Muscle layer of duodenum (tissue), 2 donors: ENCODE measurements at regions not wholly inside any gene's neighbourhood (a gene's known extent, or its start where the extent isn't known, plus 50 kb on each side); places are given as distances from the start of the nearest gene placed in this dataset.

ENCODE experiments used
- H3K27ac ChIP-seq: one replicate; pipeline ENCODE4 v1.7.0; 2013; ENCODE audit warnings: mild to moderate bottlenecking, low read length
- H3K27me3 ChIP-seq: one replicate; pipeline ENCODE4 v1.7.0; 2013; ENCODE audit warnings: low read depth, mild to moderate bottlenecking, control low read depth, low read length
- H3K36me3 ChIP-seq, 2 donors: one replicate each; pipeline ENCODE4 v1.7.0; 2013; ENCODE audit warnings: low read length in 2 of 2, control low read depth in 1 of 2, mild to moderate bottlenecking in 1 of 2; ENCODE audit not compliant: insufficient read depth in 2 of 2, control insufficient read depth in 1 of 2
- H3K4me1 ChIP-seq, 2 donors: one replicate each; pipeline ENCODE4 v1.7.0; 2013; ENCODE audit warnings: low read length in 2 of 2, mild to moderate bottlenecking in 2 of 2, control low read depth in 1 of 2, moderate library complexity in 1 of 2; ENCODE audit not compliant: insufficient read depth in 2 of 2, control insufficient read depth in 1 of 2
- H3K4me3 ChIP-seq, 2 donors: one replicate each; pipeline ENCODE4 v1.7.0; 2013; ENCODE audit warnings: low read length in 2 of 2, low read depth in 1 of 2, mild to moderate bottlenecking in 1 of 2
- H3K9me3 ChIP-seq, 2 donors: one replicate each; pipeline ENCODE4 v1.7.0; 2013; ENCODE audit warnings: low read length in 2 of 2, control low read depth in 1 of 2, mild to moderate bottlenecking in 1 of 2; ENCODE audit not compliant: control insufficient read depth in 1 of 2
- donor health status: healthy.

GRCh38 chr3:182220013-182220412 lies 508.3 kb downstream of the SOX2 start:
- Histone ChIP-seq H3K27ac (no peak overlapping the region), H3K36me3 (no peaks in the 10 kb centered on the region), H3K4me1 (no peaks in the 10 kb centered on the region), H3K27me3 (no peaks in the 10 kb centered on the region), H3K4me3 (no peak overlapping the region), H3K9me3 (peaks cover 0 to 6% of the 10 kb centered on the region in 2 donors)

GRCh38 chr3:182220471-182220870 lies 508.7 kb downstream of the SOX2 start:
- H3K36me3 ChIP-seq, result no peaks in the 10 kb centered on the region
- no peaks in the 10 kb centered on the region for H3K4me1 ChIP-seq
- no peak overlapping the region for H3K27ac ChIP-seq
- no peaks in the 10 kb centered on the region for H3K27me3 ChIP-seq
- peaks cover 0 to 6% of the 10 kb centered on the region in 2 donors for H3K9me3 ChIP-seq
- no peak overlapping the region for H3K4me3 ChIP-seq

GRCh38 chr3:182226995-182227394 lies 515.3 kb downstream of the SOX2 start:
- Histone ChIP-seq H3K4me1 (no peaks in the 10 kb centered on the region), H3K27me3 (no peaks in the 10 kb centered on the region), H3K4me3 (no peak overlapping the region), H3K27ac (no peak overlapping the region), H3K9me3 (peaks cover 0 to 6% of the 10 kb centered on the region in 2 donors), H3K36me3 (no peaks in the 10 kb centered on the region)

GRCh38 chr3:182233405-182233804 lies 521.7 kb downstream of the SOX2 start:
- Histone ChIP-seq H3K27me3 (no peaks in the 10 kb centered on the region), H3K27ac (no peak overlapping the region), H3K4me3 (no peak overlapping the region), H3K9me3 (no peaks in the 10 kb centered on the region), H3K36me3 (no peaks in the 10 kb centered on the region), H3K4me1 (no peaks in the 10 kb centered on the region)

- no peak overlapping the region for H3K4me3 ChIP-seq
These were observed 522.2 kb downstream of the SOX2 start for GRCh38 chr3:182233957-182234356.

GRCh38 chr3:182234881-182235280 lies 523.2 kb downstream of the SOX2 start:
- Histone ChIP-seq H3K36me3 (no peaks in the 10 kb centered on the region), H3K4me3 (no peak overlapping the region), H3K4me1 (no peaks in the 10 kb centered on the region), H3K27me3 (no peaks in the 10 kb centered on the region), H3K27ac (no peak overlapping the region), H3K9me3 (no peaks in the 10 kb centered on the region)

More at GRCh38 chr3:182233957-182234356, 522.2 kb downstream of the SOX2 start:
- Histone ChIP-seq H3K4me1 (no peaks in the 10 kb centered on the region), H3K36me3 (no peaks in the 10 kb centered on the region), H3K27me3 (no peaks in the 10 kb centered on the region), H3K9me3 (no peaks in the 10 kb centered on the region), H3K27ac (no peak overlapping the region)

GRCh38 chr3:182235504-182235903 lies 523.8 kb downstream of the SOX2 start:
- no peaks in the 10 kb centered on the region for H3K27me3 ChIP-seq
- no peaks in the 10 kb centered on the region for H3K36me3 ChIP-seq
- H3K4me3 ChIP-seq, result no peak overlapping the region
- no peaks in the 10 kb centered on the region for H3K9me3 ChIP-seq
- H3K27ac ChIP-seq, result no peak overlapping the region
- H3K4me1 ChIP-seq, result no peaks in the 10 kb centered on the region

- Histone ChIP-seq H3K27ac (no peak overlapping the region), H3K4me1 (peaks cover 0 to 7% of the 10 kb centered on the region in 2 donors), H3K9me3 (no peaks in the 10 kb centered on the region), H3K4me3 (no peak overlapping the region), H3K27me3 (no peaks in the 10 kb centered on the region), H3K36me3 (no peaks in the 10 kb centered on the region)
These were observed 526.4 kb downstream of the SOX2 start for GRCh38 chr3:182238126-182238525.

- no peak overlapping the region for H3K4me3 ChIP-seq
- no peaks in the 10 kb centered on the region for H3K36me3 ChIP-seq
- H3K27ac ChIP-seq, result no peak overlapping the region
- peaks cover 0 to 7% of the 10 kb centered on the region in 2 donors for H3K4me1 ChIP-seq
- no peaks in the 10 kb centered on the region for H3K9me3 ChIP-seq
- no peaks in the 10 kb centered on the region for H3K27me3 ChIP-seq
These were observed 527.6 kb downstream of the SOX2 start for GRCh38 chr3:182239316-182239715.

GRCh38 chr3:182240474-182240873 lies 528.7 kb downstream of the SOX2 start:
- Histone ChIP-seq H3K9me3 (no peaks in the 10 kb centered on the region), H3K36me3 (no peaks in the 10 kb centered on the region), H3K4me3 (no peak overlapping the region), H3K27ac (no peak overlapping the region), H3K4me1 (peaks cover 0 to 7% of the 10 kb centered on the region in 2 donors), H3K27me3 (no peaks in the 10 kb centered on the region)

- H3K9me3 ChIP-seq, result no peaks in the 10 kb centered on the region
- no peaks in the 10 kb centered on the region for H3K36me3 ChIP-seq
- no peak overlapping the region for H3K4me3 ChIP-seq
- no peak overlapping the region for H3K27ac ChIP-seq
- H3K27me3 ChIP-seq, result no peaks in the 10 kb centered on the region
- peaks cover 0 to 7% of the 10 kb centered on the region in 2 donors for H3K4me1 ChIP-seq
These were observed 529.6 kb downstream of the SOX2 start for GRCh38 chr3:182241196-182241765.
